ENCODE measurements at regions not wholly inside any gene's neighbourhood (a gene's known extent, or its start where the extent isn't known, plus 50 kb on each side); places are given as distances from the start of the nearest gene placed in this dataset.

DNA sequence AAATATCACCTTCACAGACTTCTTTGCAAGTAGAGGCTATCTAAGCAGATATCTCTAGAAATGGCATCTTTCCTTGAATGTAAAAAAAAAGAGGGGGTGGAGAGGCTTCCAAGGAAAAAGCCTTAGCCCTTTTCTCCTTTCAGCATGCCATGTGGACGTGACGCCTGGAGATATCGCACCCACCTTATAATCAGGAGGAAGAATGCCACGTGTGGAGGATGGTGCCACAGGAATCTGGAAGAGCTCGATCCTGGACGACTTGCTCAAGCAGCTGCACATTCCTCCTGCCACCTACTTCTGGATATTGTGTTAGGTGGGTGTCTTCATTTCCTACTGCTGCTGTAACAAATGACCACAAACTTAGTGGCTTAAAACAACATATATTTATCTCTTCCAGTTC lies 203.6 kb downstream of the NUAK1 start:
- Histone ChIP-seq H3K27me3 (ENCODE audit: insufficient read depth, low read length) (peaks cover 13% of the 10 kb centered on the region; the same call in 1 of the 2 replicates), H3K9me3 (ENCODE audit: control insufficient read depth in 1 of 2, insufficient read depth in 1 of 2, low read depth in 1 of 2, low read length in 2 of 2) (no peaks in the 10 kb centered on the region), H3K4me1 (ENCODE audit: control insufficient read depth in 1 of 2, insufficient read depth in 2 of 2, low read length in 2 of 2) (peaks cover 2 to 9% of the 10 kb centered on the region in 2 experiments; a peak in 2 of 4 replicates), H3K4me2 (ENCODE audit: low read length) (no peak overlapping the region), H3K79me2 (ENCODE audit: insufficient read depth, low read length) (no peaks in the 10 kb centered on the region), H3K36me3 (ENCODE audit: control insufficient read depth in 1 of 2, insufficient read depth in 2 of 2, low read length in 2 of 2) (no peaks in the 10 kb centered on the region), H4K20me1 (ENCODE audit: insufficient read depth) (no peaks in the 10 kb centered on the region), H3K27ac (ENCODE audit: low read depth, low read length) (no peak overlapping the region), H3K4me3 (replicated peaks in 1 of 2; ENCODE audit: low read depth in 1 of 2, low read length in 2 of 2) (no peak overlapping the region), H3K9me2 (ENCODE audit: insufficient read depth) (no peaks in the 10 kb centered on the region), H2AFZ (ENCODE audit: low read depth, low read length, poor library complexity, severe bottlenecking) (no peak overlapping the region), H3K9ac (ENCODE audit: low read length) (no peak overlapping the region)
- no peak for DNase-seq (ENCODE audit: low read depth, low spot score)
- intact Hi-C loops (cut with micrococcal nuclease) = no loop called here
- CTCF ChIA-PET = no interaction called here
- no TSS peak for BruUV-seq (replicated peaks)
- TF ChIP-seq, protein P1, sequence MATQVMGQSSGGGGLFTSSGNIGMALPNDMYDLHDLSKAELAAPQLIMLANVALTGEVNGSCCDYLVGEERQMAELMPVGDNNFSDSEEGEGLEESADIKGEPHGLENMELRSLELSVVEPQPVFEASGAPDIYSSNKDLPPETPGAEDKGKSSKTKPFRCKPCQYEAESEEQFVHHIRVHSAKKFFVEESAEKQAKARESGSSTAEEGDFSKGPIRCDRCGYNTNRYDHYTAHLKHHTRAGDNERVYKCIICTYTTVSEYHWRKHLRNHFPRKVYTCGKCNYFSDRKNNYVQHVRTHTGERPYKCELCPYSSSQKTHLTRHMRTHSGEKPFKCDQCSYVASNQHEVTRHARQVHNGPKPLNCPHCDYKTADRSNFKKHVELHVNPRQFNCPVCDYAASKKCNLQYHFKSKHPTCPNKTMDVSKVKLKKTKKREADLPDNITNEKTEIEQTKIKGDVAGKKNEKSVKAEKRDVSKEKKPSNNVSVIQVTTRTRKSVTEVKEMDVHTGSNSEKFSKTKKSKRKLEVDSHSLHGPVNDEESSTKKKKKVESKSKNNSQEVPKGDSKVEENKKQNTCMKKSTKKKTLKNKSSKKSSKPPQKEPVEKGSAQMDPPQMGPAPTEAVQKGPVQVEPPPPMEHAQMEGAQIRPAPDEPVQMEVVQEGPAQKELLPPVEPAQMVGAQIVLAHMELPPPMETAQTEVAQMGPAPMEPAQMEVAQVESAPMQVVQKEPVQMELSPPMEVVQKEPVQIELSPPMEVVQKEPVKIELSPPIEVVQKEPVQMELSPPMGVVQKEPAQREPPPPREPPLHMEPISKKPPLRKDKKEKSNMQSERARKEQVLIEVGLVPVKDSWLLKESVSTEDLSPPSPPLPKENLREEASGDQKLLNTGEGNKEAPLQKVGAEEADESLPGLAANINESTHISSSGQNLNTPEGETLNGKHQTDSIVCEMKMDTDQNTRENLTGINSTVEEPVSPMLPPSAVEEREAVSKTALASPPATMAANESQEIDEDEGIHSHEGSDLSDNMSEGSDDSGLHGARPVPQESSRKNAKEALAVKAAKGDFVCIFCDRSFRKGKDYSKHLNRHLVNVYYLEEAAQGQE (IDR thresholded peaks at IDR 0.05; ENCODE audit: low read depth) = no peak
- TF ChIP-seq EGR1 (IDR thresholded peaks at IDR 0.05; ENCODE audit: low read depth) (no peak), YY1 (IDR thresholded peaks at IDR 0.05; ENCODE audit: extremely low read depth, insufficient replicate concordance, low read depth, low read length) (no peak), JUND (IDR thresholded peaks at IDR 0.05) (no peak), RAD21 (IDR thresholded peaks at IDR 0.05; ENCODE audit: low read depth) (no peak), ZBTB33 (IDR thresholded peaks at IDR 0.05; ENCODE audit: extremely low read depth, insufficient replicate concordance, low read length) (no peak), CBX3 (IDR thresholded peaks at IDR 0.05; ENCODE audit: low read depth) (no peak), EZH2phosphoT487 (IDR thresholded peaks at IDR 0.05; ENCODE audit: borderline replicate concordance) (no peak), ELF1 (IDR thresholded peaks at IDR 0.05; ENCODE audit: borderline replicate concordance, low read depth) (no peak), SRF (IDR thresholded peaks at IDR 0.05; ENCODE audit: low read depth) (no peak), POLR2A (IDR thresholded peaks at IDR 0.05; ENCODE audit: borderline replicate concordance, extremely low read depth, insufficient read depth, insufficient read length) (no peak), CTCF (IDR thresholded peaks at IDR 0.05 in 2 of 3, conservative IDR thresholded peaks at IDR 0.05 in 1 of 3; ENCODE audit: borderline replicate concordance in 1 of 3, insufficient read depth in 1 of 3, low read depth in 2 of 3, low read length in 2 of 3) (no peak), ZFX (IDR thresholded peaks at IDR 0.05) (no peak), MAX (IDR thresholded peaks at IDR 0.05) (no peak)
- TF ChIP-seq, protein P2, sequence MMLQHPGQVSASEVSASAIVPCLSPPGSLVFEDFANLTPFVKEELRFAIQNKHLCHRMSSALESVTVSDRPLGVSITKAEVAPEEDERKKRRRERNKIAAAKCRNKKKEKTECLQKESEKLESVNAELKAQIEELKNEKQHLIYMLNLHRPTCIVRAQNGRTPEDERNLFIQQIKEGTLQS (IDR thresholded peaks at IDR 0.05) = no peak
- POLR2A ChIA-PET = no interaction called here
- RAD21 ChIA-PET (ENCODE audit: low non-redundant PET in 1 of 2, low total read pairs in 2 of 2, uncharacterized antibody in 2 of 2, unreplicated experiment in 2 of 2) = no interaction called here
- ATAC-seq = no peak
